ENCODE measurements at regions not wholly inside any gene's neighbourhood (a gene's known extent, or its start where the extent isn't known, plus 50 kb on each side); places are given as distances from the start of the nearest gene placed in this dataset.

DNA sequence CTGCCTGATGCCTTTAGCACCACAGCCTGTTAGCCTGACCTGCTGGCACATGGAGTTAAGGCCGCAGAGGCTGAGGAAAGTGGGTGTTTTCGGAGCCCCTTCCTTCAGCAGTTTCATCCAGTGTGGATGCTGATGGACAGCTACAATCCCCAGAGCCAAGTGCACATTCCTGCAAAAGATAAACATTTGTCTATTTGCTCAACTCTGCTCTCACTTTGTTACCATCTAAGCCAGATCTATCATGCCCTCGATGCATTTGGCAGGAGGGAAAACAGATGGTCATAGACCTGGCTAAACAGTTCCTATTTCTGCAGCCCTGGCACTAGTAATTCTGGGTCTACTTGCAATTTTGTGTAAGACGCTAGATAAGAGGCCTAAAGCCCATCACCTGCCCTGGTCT is 312.9 kb upstream of the RASGRP1 start:
- TF ChIP-seq CTCF (IDR thresholded peaks at IDR 0.05; ENCODE audit: insufficient read depth, low read length, poor library complexity, severe bottlenecking), result no peak
- TF ChIP-seq EZH2phosphoT487 (conservative IDR thresholded peaks at IDR 0.05; ENCODE audit: low read length), result no peak

All from SU-DHL-6 (cell line).